ENCODE measurements at regions not wholly inside any gene's neighbourhood (a gene's known extent, or its start where the extent isn't known, plus 50 kb on each side); places are given as distances from the start of the nearest gene placed in this dataset.

DNA sequence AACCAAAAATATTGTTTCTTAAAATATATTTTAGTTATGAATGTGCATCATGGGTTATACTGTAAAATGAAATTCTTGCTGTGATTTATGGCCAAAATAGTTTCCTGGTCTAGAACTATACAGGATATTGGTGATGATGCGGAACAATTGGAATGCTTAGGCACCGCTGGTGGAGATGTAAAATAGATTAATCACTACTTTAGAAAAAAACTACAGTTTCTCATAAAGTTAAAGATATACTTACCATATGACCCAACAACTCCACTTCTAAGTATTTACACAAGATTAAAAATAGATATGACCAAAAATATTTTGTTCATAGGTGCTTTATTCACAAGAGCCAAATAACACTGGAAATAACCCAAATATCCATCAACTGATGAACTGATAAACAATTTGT, 126.7 kb downstream of the TUSC7 start (continued):
- TF ChIP-seq CHD2 (IDR thresholded peaks at IDR 0.05; ENCODE audit: low read length, partially characterized antibody) = no peak
- TF ChIP-seq YY1 (IDR thresholded peaks at IDR 0.05; ENCODE audit: low read depth) = no peak
- TF ChIP-seq TEAD4 (IDR thresholded peaks at IDR 0.05; ENCODE audit: borderline replicate concordance, insufficient read depth) = peak; percentile 81
- TF ChIP-seq, protein P1, sequence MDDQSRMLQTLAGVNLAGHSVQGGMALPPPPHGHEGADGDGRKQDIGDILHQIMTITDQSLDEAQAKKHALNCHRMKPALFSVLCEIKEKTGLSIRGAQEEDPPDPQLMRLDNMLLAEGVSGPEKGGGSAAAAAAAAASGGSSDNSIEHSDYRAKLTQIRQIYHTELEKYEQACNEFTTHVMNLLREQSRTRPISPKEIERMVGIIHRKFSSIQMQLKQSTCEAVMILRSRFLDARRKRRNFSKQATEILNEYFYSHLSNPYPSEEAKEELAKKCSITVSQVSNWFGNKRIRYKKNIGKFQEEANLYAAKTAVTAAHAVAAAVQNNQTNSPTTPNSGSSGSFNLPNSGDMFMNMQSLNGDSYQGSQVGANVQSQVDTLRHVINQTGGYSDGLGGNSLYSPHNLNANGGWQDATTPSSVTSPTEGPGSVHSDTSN (IDR thresholded peaks at IDR 0.05) = peak; percentile 89
- TF ChIP-seq, protein P2, sequence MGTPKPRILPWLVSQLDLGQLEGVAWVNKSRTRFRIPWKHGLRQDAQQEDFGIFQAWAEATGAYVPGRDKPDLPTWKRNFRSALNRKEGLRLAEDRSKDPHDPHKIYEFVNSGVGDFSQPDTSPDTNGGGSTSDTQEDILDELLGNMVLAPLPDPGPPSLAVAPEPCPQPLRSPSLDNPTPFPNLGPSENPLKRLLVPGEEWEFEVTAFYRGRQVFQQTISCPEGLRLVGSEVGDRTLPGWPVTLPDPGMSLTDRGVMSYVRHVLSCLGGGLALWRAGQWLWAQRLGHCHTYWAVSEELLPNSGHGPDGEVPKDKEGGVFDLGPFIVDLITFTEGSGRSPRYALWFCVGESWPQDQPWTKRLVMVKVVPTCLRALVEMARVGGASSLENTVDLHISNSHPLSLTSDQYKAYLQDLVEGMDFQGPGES (IDR thresholded peaks at IDR 0.05; ENCODE audit: low read depth, low read length) = no peak
- TF ChIP-seq FOSL2 (IDR thresholded peaks at IDR 0.05; ENCODE audit: borderline replicate concordance, low read depth) = peak; percentile 85; the same call in 1 of the 2 replicates

DNA sequence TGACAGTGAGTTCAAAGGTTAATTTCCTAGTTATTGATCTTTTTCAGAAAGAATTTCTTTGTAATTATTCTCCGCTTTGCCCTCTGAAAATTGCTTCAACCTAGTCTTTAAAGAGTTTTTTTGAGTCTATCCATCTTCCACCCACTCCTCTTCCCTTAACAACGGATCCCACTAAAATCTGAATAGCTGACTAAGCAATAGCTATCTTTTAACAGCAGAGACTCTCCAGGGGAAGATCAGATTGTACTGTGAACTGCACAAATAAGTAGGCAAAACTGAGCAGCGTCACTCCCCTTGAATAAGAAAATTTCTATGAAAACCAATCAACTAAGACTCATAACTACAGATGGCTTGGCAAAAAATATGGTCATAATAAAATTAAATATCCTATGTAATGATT, 127.9 kb downstream of the TUSC7 start:
- no peak for DNase-seq
- Histone ChIP-seq H3K27me3 (ENCODE audit: insufficient read depth) (no peaks in the 10 kb centered on the region), H3F3A (replicated peaks; ENCODE audit: insufficient read depth) (peaks cover 14% of the 10 kb centered on the region), H3K9me3 (no peaks in the 10 kb centered on the region), H3K4me2 (no peak overlapping the region), H3K4me3 (ENCODE audit: low read depth in 2 of 2, low read length in 1 of 2) (no peak overlapping the region), H4K20me1 (ENCODE audit: insufficient read depth) (no peaks in the 10 kb centered on the region), H2AFZ (ENCODE audit: low read depth) (no peak overlapping the region), H3K27ac (ENCODE audit: low read depth in 2 of 2, low read length in 1 of 2) (no peak overlapping the region), H3K9ac (no peak overlapping the region), H3K4me1 (ENCODE audit: control insufficient read depth in 1 of 2, insufficient read depth in 2 of 2, low read depth in 1 of 2, low read length in 1 of 2) (peaks cover 2 to 13% of the 10 kb centered on the region in 2 experiments; a peak in 3 of 4 replicates), H3K36me3 (replicated peaks in 1 of 2; ENCODE audit: control insufficient read depth in 1 of 2, insufficient read depth in 2 of 2, low read length in 1 of 2) (no peaks in the 10 kb centered on the region), H3K9me2 (no peaks in the 10 kb centered on the region), H3K79me2 (ENCODE audit: insufficient read depth) (no peaks in the 10 kb centered on the region)
- CTCF ChIA-PET = interaction anchor here (0.9 to 1.7 kb wide), 4 partner anchors 11 to 27 kb away, joined by 3 to 6 read pairs (median 4); no protein-coding TSS in a partner anchor
- no peak for TF ChIP-seq SMC3 (IDR thresholded peaks at IDR 0.05; ENCODE audit: low read depth, low read length)
- TF ChIP-seq CHD2 (IDR thresholded peaks at IDR 0.05; ENCODE audit: low read length, partially characterized antibody) = no peak
- TF ChIP-seq MEF2A (IDR thresholded peaks at IDR 0.05; ENCODE audit: borderline replicate concordance, low read depth) = no peak
- no peak for TF ChIP-seq RCOR1 (IDR thresholded peaks at IDR 0.05; ENCODE audit: low read length)
- no peak for TF ChIP-seq TEAD4 (IDR thresholded peaks at IDR 0.05; ENCODE audit: borderline replicate concordance, insufficient read depth)
- TF ChIP-seq NRF1 (IDR thresholded peaks at IDR 0.05; ENCODE audit: low read depth, low read length) = no peak
- no peak for TF ChIP-seq POLR2AphosphoS5 (IDR thresholded peaks at IDR 0.05; ENCODE audit: low read depth, low read length)
- no peak for TF ChIP-seq NFIC (IDR thresholded peaks at IDR 0.05; ENCODE audit: borderline replicate concordance)
- no peak for TF ChIP-seq GATA2 (CRISPR knock-in tag; IDR thresholded peaks at IDR 0.05)
- TF ChIP-seq MXI1 (IDR thresholded peaks at IDR 0.05; ENCODE audit: low read depth, low read length) = no peak
- POLR2A ChIA-PET = no interaction called here
- 88% methylated on average over 3 of the region's 3 CpGs for WGBS (ENCODE audit: low lambda C conversion rate)
